Spinal cord (tissue), 9 donors: ENCODE measurements at regions not wholly inside any gene's neighbourhood (a gene's known extent, or its start where the extent isn't known, plus 50 kb on each side); places are given as distances from the start of the nearest gene placed in this dataset.

Experiments
- DNase-seq, 6 donors: peaks; one replicate each; pipeline versions ENCODE4 v3.0.0 to v3.0.0-alpha.2; 2013 to 2015; ENCODE audit warnings: low spot score in 6 of 6, low read depth in 4 of 6
- H3K27ac ChIP-seq: one replicate; pipeline ENCODE4 v1.5.1; 2013; ENCODE audit warnings: low read depth, low read length, control low read depth
- H3K27me3 ChIP-seq: one replicate; pipeline ENCODE4 v1.6.1; 2013; ENCODE audit warnings: low read length; ENCODE audit not compliant: control insufficient read depth, insufficient read depth
- H3K36me3 ChIP-seq: one replicate; pipeline ENCODE4 v1.6.1; 2013; ENCODE audit warnings: low read length; ENCODE audit not compliant: control insufficient read depth, insufficient read depth
- H3K4me1 ChIP-seq: one replicate; pipeline ENCODE4 v1.6.1; 2013; ENCODE audit warnings: low read length; ENCODE audit not compliant: control insufficient read depth, insufficient read depth
- H3K4me3 ChIP-seq: one replicate; pipeline ENCODE4 v1.5.1; 2013; ENCODE audit warnings: low read depth, low read length, control low read depth
- H3K9me3 ChIP-seq: one replicate; pipeline ENCODE4 v1.6.1; 2013; ENCODE audit warnings: low read length; ENCODE audit not compliant: control insufficient read depth, insufficient read depth
- WGBS: methylation state at CpG from one replicate; pipeline ENCODE4 v1.1.5; 2013; ENCODE audit warnings: missing lambda C conversion rate; ENCODE audit not compliant: insufficient coverage; 5-methylcytosine and 5-hydroxymethylcytosine counted together
- donor health status: healthy.

GRCh38 chr5:69000216-69000919 lies 93.4 kb upstream of the SLC30A5 start:
- no peak overlapping the region for H3K4me3 ChIP-seq
- WGBS: 93% methylated on average over 2 of the region's 5 CpGs
- no peak overlapping the region for H3K27ac ChIP-seq
- no peaks in the 10 kb centered on the region for H3K9me3 ChIP-seq
- H3K36me3 ChIP-seq: no peaks in the 10 kb centered on the region
- no peak for DNase-seq
- H3K27me3 ChIP-seq: no peaks in the 10 kb centered on the region
- H3K4me1 ChIP-seq: no peaks in the 10 kb centered on the region

- no peaks in the 10 kb centered on the region for H3K36me3 ChIP-seq
- no peaks in the 10 kb centered on the region for H3K27me3 ChIP-seq
- H3K27ac ChIP-seq: no peak overlapping the region
- no CpG with 5 or more reads among the region's 2 CpGs for whole genome bisulfite sequencing
- H3K4me3 ChIP-seq: no peak overlapping the region
- DNase-seq: no peak
- no peaks in the 10 kb centered on the region for H3K4me1 ChIP-seq
- no peaks in the 10 kb centered on the region for H3K9me3 ChIP-seq
Observed at GRCh38 chr5:69000949-69001348, 92.9 kb upstream of the SLC30A5 start.

DNA sequence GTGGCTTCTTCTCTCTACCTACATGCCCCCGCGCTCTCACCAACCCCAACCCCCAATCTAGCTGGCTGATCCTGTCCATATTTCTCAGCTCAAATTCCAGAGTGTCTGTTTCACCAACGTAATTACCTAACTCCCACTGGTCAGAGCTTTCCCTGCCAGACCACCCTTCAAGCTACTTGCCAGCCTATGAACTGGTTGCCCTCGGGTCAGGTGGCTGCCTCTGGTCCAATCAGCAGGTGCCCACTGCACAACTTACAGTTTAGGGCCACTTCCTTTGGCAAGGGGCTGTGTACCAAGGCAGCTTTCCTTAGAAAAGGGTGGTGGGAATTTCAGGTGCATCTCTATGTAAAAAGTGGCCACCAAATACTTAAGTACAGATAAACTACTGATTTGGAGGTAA lies 92.2 kb upstream of the SLC30A5 start:
- 82% methylated on average over 3 of the region's 4 CpGs for WGBS
- H3K36me3 ChIP-seq: no peaks in the 10 kb centered on the region
- H3K4me3 ChIP-seq: no peak overlapping the region
- H3K4me1 ChIP-seq: no peaks in the 10 kb centered on the region
- H3K27me3 ChIP-seq: no peaks in the 10 kb centered on the region
- no peak for DNase-seq
- no peak overlapping the region for H3K27ac ChIP-seq
- no peaks in the 10 kb centered on the region for H3K9me3 ChIP-seq

- H3K27me3 ChIP-seq: no peaks in the 10 kb centered on the region
- no CpG with 5 or more reads among the region's 3 CpGs for WGBS
- no peak for DNase-seq
- no peaks in the 10 kb centered on the region for H3K9me3 ChIP-seq
- H3K4me1 ChIP-seq: no peaks in the 10 kb centered on the region
- H3K27ac ChIP-seq: no peak overlapping the region
- H3K4me3 ChIP-seq: no peak overlapping the region
- H3K36me3 ChIP-seq: no peaks in the 10 kb centered on the region
Observed at GRCh38 chr5:69004127-69004526, 89.7 kb upstream of the SLC30A5 start.

DNA sequence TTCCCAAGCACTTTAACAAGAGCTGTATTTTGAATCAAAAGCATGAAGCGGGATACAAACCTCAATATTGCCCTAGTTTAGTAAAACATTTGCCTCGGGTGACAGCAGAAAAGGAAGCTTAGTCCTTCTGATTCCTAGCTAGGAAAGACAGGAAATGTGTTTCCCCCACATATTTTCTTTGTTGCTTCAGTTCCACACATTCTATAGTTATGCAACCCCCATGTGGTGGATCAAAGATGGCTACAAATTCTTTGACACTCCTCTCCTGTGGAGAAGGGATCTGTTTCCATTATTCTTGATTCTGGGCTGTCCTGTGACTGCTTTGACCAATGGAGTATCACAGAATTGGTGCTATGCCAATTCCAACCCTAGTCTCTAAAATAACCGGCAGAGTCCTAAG lies 89.1 kb upstream of the SLC30A5 start:
- Histone ChIP-seq H3K9me3 (no peaks in the 10 kb centered on the region), H3K4me3 (no peak overlapping the region), H3K27ac (no peak overlapping the region), H3K4me1 (no peaks in the 10 kb centered on the region), H3K27me3 (no peaks in the 10 kb centered on the region), H3K36me3 (no peaks in the 10 kb centered on the region)
- no peak for DNase-seq
- 83% methylated on average over 3 of the region's 3 CpGs for WGBS

DNA sequence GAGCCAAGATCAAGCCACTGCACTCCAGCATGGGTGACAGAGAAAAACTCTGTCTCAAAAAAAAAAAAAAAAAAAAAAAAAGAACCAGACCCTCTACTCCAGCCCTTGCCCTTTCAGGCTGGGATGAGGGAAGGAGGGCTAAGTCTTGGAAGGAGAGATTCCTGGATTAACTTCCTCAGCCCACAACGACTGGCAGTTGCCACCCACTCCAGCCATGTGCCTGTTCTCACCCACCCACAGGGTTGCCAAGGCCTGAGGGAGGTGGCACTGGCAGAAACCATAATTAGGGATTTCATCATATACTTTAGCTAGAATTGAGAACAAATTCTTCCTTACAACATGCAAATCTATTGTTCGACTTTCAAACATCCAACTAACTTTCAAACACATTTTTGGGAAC lies 87.8 kb upstream of the SLC30A5 start:
- H3K4me1 ChIP-seq: no peaks in the 10 kb centered on the region
- no peaks in the 10 kb centered on the region for H3K36me3 ChIP-seq
- H3K27ac ChIP-seq: no peak overlapping the region
- H3K27me3 ChIP-seq: no peaks in the 10 kb centered on the region
- WGBS: no CpG with 5 or more reads among the region's 2 CpGs
- DNase-seq: no peak
- no peaks in the 10 kb centered on the region for H3K9me3 ChIP-seq
- no peak overlapping the region for H3K4me3 ChIP-seq

- no CpG with 5 or more reads among the region's 4 CpGs for WGBS
- Histone ChIP-seq H3K4me3 (no peak overlapping the region), H3K9me3 (no peaks in the 10 kb centered on the region), H3K27ac (no peak overlapping the region), H3K27me3 (no peaks in the 10 kb centered on the region), H3K36me3 (no peaks in the 10 kb centered on the region), H3K4me1 (no peaks in the 10 kb centered on the region)
- DNase-seq: peak in 3 of 6 donors; percentile 20 to 90 (median 24)
Observed at GRCh38 chr5:69007163-69007562, 86.7 kb upstream of the SLC30A5 start.

DNA sequence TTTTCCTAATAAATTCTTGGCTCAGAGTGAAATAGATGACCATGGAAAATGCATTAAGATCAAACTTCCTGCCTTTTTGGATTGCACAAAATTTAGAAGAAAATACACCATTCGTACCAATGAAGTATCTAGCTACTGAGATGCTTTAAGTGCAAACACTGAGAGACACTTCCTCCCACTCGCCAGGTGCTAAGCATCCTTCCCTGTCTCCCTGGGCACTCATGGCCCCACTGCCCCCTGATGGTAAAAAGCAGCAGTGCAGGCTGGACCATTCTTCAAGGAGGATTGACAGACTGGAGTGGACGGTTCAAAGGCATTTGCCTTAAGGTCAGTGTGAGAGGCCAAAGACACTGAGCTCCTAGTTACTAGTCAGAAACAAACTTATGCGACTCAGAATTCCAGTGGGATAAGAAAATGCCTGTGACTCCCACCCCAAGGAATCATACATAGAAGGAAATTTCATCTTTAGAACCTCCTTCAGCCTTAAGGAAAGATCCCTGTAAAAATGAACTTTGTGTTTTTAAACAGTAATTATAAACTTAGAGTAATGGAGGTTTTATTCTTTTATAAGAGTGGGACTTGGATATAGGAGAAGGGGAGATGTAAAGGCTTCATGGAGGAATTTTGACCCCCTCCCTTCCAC lies 86.0 kb upstream of the SLC30A5 start:
- H3K4me3 ChIP-seq: no peak overlapping the region
- no peaks in the 10 kb centered on the region for H3K36me3 ChIP-seq
- WGBS: 10% methylated on average over 2 of the region's 4 CpGs
- no peak overlapping the region for H3K27ac ChIP-seq
- no peaks in the 10 kb centered on the region for H3K9me3 ChIP-seq
- no peaks in the 10 kb centered on the region for H3K4me1 ChIP-seq
- no peaks in the 10 kb centered on the region for H3K27me3 ChIP-seq
- peak in 4 of 6 donors; percentile 33 to 89 (median 49) for DNase-seq

DNA sequence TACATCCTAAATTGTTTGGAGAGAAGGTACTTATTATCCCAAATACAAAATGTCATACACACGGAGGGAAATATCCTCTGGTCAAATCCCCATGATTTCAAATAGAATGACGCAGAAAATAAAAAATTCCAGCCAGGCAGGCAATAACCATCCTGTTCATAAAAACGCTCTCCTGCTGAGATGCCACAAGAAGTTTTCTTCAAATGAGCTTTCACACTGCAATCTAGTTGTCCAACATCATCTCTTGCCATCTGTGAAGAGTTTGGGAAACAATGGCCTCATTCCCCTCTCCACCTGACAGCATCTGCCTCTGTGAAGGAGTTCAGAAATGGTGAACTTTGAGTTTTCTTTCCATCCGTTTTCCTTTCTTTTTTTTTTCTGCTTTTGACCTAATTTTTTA lies 83.3 kb upstream of the SLC30A5 start:
- Histone ChIP-seq H3K27ac (no peak overlapping the region), H3K27me3 (no peaks in the 10 kb centered on the region), H3K9me3 (no peaks in the 10 kb centered on the region), H3K36me3 (no peaks in the 10 kb centered on the region), H3K4me3 (no peak overlapping the region), H3K4me1 (no peaks in the 10 kb centered on the region)
- peak in 1 of 6 donors; percentile 41 for DNase-seq
- 69% methylated on average over 3 of the region's 4 CpGs for WGBS

DNA sequence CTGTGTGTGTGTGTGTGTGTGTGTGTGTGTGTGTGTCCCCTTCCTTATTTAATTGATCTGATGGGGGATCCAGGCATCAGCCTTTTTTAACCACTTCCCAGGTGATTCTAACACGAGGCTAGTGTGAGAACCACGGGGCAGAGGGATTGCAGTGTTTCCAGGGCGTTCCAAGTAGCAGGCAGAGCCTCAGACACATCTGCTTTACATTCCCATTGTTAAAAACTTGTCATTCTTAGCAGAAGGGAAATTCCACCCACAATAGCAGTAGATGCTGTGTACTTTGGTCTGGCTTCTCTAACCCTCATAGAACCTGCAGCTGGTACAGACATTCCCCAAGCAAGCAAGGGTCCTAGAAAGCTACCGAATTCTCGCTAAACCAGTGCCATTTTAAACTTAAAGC lies 81.9 kb upstream of the SLC30A5 start:
- H3K4me1 ChIP-seq: no peaks in the 10 kb centered on the region
- no CpG with 5 or more reads among the region's 5 CpGs for WGBS
- H3K9me3 ChIP-seq: no peaks in the 10 kb centered on the region
- H3K4me3 ChIP-seq: no peak overlapping the region
- no peaks in the 10 kb centered on the region for H3K36me3 ChIP-seq
- DNase-seq: no peak
- no peak overlapping the region for H3K27ac ChIP-seq
- no peaks in the 10 kb centered on the region for H3K27me3 ChIP-seq
